NT2/D1 (cell line): ENCODE measurements at regions not wholly inside any gene's neighbourhood (a gene's known extent, or its start where the extent isn't known, plus 50 kb on each side); places are given as distances from the start of the nearest gene placed in this dataset.

Source experiments
- DNase-seq: peaks from one replicate; pipeline ENCODE4 v3.0.0-alpha.2; 2011; ENCODE audit warnings: low read depth, low spot score
- H3K27me3 ChIP-seq: 2 replicates; pipeline ENCODE4 v1.6.0; 2011; ENCODE audit warnings: mild to moderate bottlenecking; ENCODE audit not compliant: insufficient read length, insufficient read depth
- H3K36me3 ChIP-seq: 2 replicates; pipeline ENCODE4 v1.6.1; 2011; ENCODE audit warnings: mild to moderate bottlenecking, low read length, mixed read lengths; ENCODE audit not compliant: insufficient read depth, insufficient read length
- H3K4me1 ChIP-seq: 2 replicates; pipeline ENCODE4 v1.5.1; 2011; ENCODE audit not compliant: insufficient read depth, insufficient read length
- H3K4me3 ChIP-seq: 2 replicates; pipeline ENCODE4 v1.5.1; 2011; ENCODE audit warnings: low read depth; ENCODE audit not compliant: insufficient read length
- H3K9ac ChIP-seq: 2 replicates; pipeline ENCODE4 v1.6.0; 2011; ENCODE audit warnings: low read depth; ENCODE audit not compliant: insufficient read length
- H3K9me3 ChIP-seq: 2 replicates; pipeline ENCODE4 v1.5.1; 2011; ENCODE audit warnings: mild to moderate bottlenecking, low read length; ENCODE audit not compliant: insufficient read depth
- SUZ12 ChIP-seq: IDR thresholded peaks from 2 replicates; pipeline ENCODE4 v1.6.1; 2011; ENCODE audit not compliant: insufficient read length, insufficient read depth; ENCODE audit errors: extremely low read depth
- YY1 ChIP-seq: IDR thresholded peaks from 2 replicates; pipeline ENCODE4 v1.6.1; 2011; ENCODE audit not compliant: insufficient read length, insufficient read depth
- ZNF274 ChIP-seq: IDR thresholded peaks from 2 replicates; pipeline ENCODE4 v1.6.1; 2011; ENCODE audit warnings: mild to moderate bottlenecking, low read depth, low read length

- no peaks in the 10 kb centered on the region for H3K9me3 ChIP-seq
- no peak overlapping the region for H3K4me3 ChIP-seq
- no peak for TF ChIP-seq YY1
- no peak for TF ChIP-seq SUZ12
- no peak for TF ChIP-seq ZNF274
- H3K36me3 ChIP-seq = no peaks in the 10 kb centered on the region
- DNase-seq = no peak
- H3K27me3 ChIP-seq = no peaks in the 10 kb centered on the region
- H3K9ac ChIP-seq = no peak overlapping the region
- H3K4me1 ChIP-seq = peaks cover 7% of the 10 kb centered on the region
Observed at GRCh38 chr21:41600116-41600515, 92.2 kb upstream of the TMPRSS2 start.

- no peak overlapping the region for H3K4me3 ChIP-seq
- no peak for DNase-seq
- H3K9ac ChIP-seq = no peak overlapping the region
- no peaks in the 10 kb centered on the region for H3K27me3 ChIP-seq
- no peaks in the 10 kb centered on the region for H3K36me3 ChIP-seq
- TF ChIP-seq YY1 (no peak), SUZ12 (no peak), ZNF274 (no peak)
- H3K9me3 ChIP-seq = no peaks in the 10 kb centered on the region
- peaks cover 3% of the 10 kb centered on the region for H3K4me1 ChIP-seq
Observed at GRCh38 chr21:41598561-41599431, 90.8 kb upstream of the TMPRSS2 start.

- H3K4me3 ChIP-seq = no peak overlapping the region
- no peak for DNase-seq
- H3K9me3 ChIP-seq = no peaks in the 10 kb centered on the region
- TF ChIP-seq ZNF274 = no peak
- no peak for TF ChIP-seq YY1
- TF ChIP-seq SUZ12 = no peak
- H3K9ac ChIP-seq = no peak overlapping the region
- no peaks in the 10 kb centered on the region for H3K4me1 ChIP-seq
- H3K36me3 ChIP-seq = no peaks in the 10 kb centered on the region
- no peaks in the 10 kb centered on the region for H3K27me3 ChIP-seq
Observed at GRCh38 chr21:41597811-41598231, 89.9 kb upstream of the TMPRSS2 start.

- no peaks in the 10 kb centered on the region for H3K4me1 ChIP-seq
- H3K27me3 ChIP-seq = no peaks in the 10 kb centered on the region
- no peaks in the 10 kb centered on the region for H3K9me3 ChIP-seq
- DNase-seq = no peak
- no peak overlapping the region for H3K4me3 ChIP-seq
- H3K9ac ChIP-seq = no peak overlapping the region
- H3K36me3 ChIP-seq = no peaks in the 10 kb centered on the region
- TF ChIP-seq YY1 = no peak
- no peak for TF ChIP-seq ZNF274
- no peak for TF ChIP-seq SUZ12
Observed at GRCh38 chr21:41597227-41597626, 89.3 kb upstream of the TMPRSS2 start.

- Histone ChIP-seq H3K4me1 (no peaks in the 10 kb centered on the region), H3K36me3 (no peaks in the 10 kb centered on the region), H3K4me3 (no peak overlapping the region), H3K9me3 (no peaks in the 10 kb centered on the region), H3K9ac (no peak overlapping the region), H3K27me3 (no peaks in the 10 kb centered on the region)
- TF ChIP-seq ZNF274 (no peak), YY1 (no peak), SUZ12 (no peak)
- no peak for DNase-seq
Observed at GRCh38 chr21:41596241-41596925, 88.4 kb upstream of the TMPRSS2 start.

- no peak overlapping the region for H3K4me3 ChIP-seq
- TF ChIP-seq SUZ12 (no peak), YY1 (no peak), ZNF274 (no peak)
Observed at GRCh38 chr21:41594268-41594667, 86.3 kb upstream of the TMPRSS2 start.

GRCh38 chr21:41593760-41594138, 85.8 kb upstream of the TMPRSS2 start:
- H3K36me3 ChIP-seq = no peaks in the 10 kb centered on the region
- no peak for TF ChIP-seq YY1
- no peak for TF ChIP-seq SUZ12
- TF ChIP-seq ZNF274 = no peak
- DNase-seq = no peak
- no peaks in the 10 kb centered on the region for H3K27me3 ChIP-seq
- peaks cover 6% of the 10 kb centered on the region; the same call in 1 of the 2 replicates for H3K9me3 ChIP-seq
- no peak overlapping the region for H3K9ac ChIP-seq
- H3K4me3 ChIP-seq = no peak overlapping the region
- no peaks in the 10 kb centered on the region for H3K4me1 ChIP-seq

More at GRCh38 chr21:41594268-41594667, 86.3 kb upstream of the TMPRSS2 start:
- H3K4me1 ChIP-seq = no peaks in the 10 kb centered on the region
- H3K9ac ChIP-seq = no peak overlapping the region
- peaks cover 1% of the 10 kb centered on the region; the same call in 1 of the 2 replicates for H3K9me3 ChIP-seq
- no peak for DNase-seq
- no peaks in the 10 kb centered on the region for H3K27me3 ChIP-seq
- H3K36me3 ChIP-seq = no peaks in the 10 kb centered on the region
